Heart right ventricle (tissue), 16 donors: ENCODE measurements at regions not wholly inside any gene's neighbourhood (a gene's known extent, or its start where the extent isn't known, plus 50 kb on each side); places are given as distances from the start of the nearest gene placed in this dataset.
"Not testable (repeated sequence)": the region's sequence is repeated elsewhere in the genome, so short reads cannot be mapped to it uniquely, and the experiment has no call there.

Experiments
- ATAC-seq, 8 donors: fragments of 200-7000 bp; cut with Tn5 transposase; one replicate each; pipeline ENCODE4 v1.9.1; 2020; ENCODE audit warnings: mild to moderate bottlenecking in 8 of 8, moderate library complexity in 8 of 8, moderate number of reproducible peaks in 1 of 8
- DNase-seq, 2 donors: peaks; one replicate each; pipeline ENCODE4 v3.0.0-alpha.2; 2020
- H3K27ac ChIP-seq, 10 donors: fragments of 200-600 bp; sonication (generic) in 2 of 10; one replicate each; pipeline versions ENCODE4 v1.5.0 to v1.8.0; 2020 to 2022; ENCODE audit warnings: mild to moderate bottlenecking in 3 of 10
- H3K27me3 ChIP-seq, 7 donors: fragments of 200-600 bp; one replicate each; pipeline ENCODE4 v1.8.0; 2021 to 2022; ENCODE audit warnings: mild to moderate bottlenecking in 2 of 7
- H3K36me3 ChIP-seq, 9 donors: fragments of 200-600 bp; sonication (generic) in 1 of 9; one replicate each; pipeline versions ENCODE4 v1.5.0 to v1.8.0; 2020 to 2022; ENCODE audit warnings: mild to moderate bottlenecking in 2 of 9
- H3K4me1 ChIP-seq, 9 donors: fragments of 200-600 bp; sonication (generic) in 1 of 9; one replicate each; pipeline versions ENCODE4 v1.5.0 to v1.8.0; 2020 to 2022; ENCODE audit warnings: mild to moderate bottlenecking in 4 of 9
- H3K4me3 ChIP-seq, 10 donors: fragments of 200-600 bp; sonication (generic) in 2 of 10; one replicate each; pipeline versions ENCODE4 v1.5.0 to v1.8.0; 2020 to 2022; ENCODE audit warnings: mild to moderate bottlenecking in 7 of 10, moderate library complexity in 2 of 10
- H3K9me3 ChIP-seq, 11 donors: fragments of 200-600 bp in 10 of 11; sonication (generic) in 2 of 11; one replicate each; pipeline versions ENCODE4 v1.5.0 to v1.8.0; 2013 to 2022; ENCODE audit warnings: mild to moderate bottlenecking in 2 of 11, control low read depth in 1 of 11, moderate library complexity in 1 of 11
- WGBS, 2 donors: extraction: QIAGEN DNeasy Blood & Tissue Kit; methylation state at CpG; one replicate each; pipeline ENCODE4 v1.1.7; 2013; ENCODE audit warnings: inconsistent platforms in 1 of 2; 5-methylcytosine and 5-hydroxymethylcytosine counted together
- intact Hi-C, 10 donors: fragments of 100-400 bp; cut with DNase I; formaldehyde crosslinking; loops; one replicate each; pipeline versions ENCODE4 v1.11.1 to v1.14.2; 2022
- TF ChIP-seq, protein P1 (sequence below), 9 donors: fragments of 200-600 bp; sonication (generic) in 2 of 9; IDR thresholded peaks; one replicate each; pipeline versions ENCODE4 v1.5.0 to v1.8.0; 2021 to 2022; ENCODE audit warnings: antibody characterized with exemption in 9 of 9, mild to moderate bottlenecking in 5 of 9, moderate library complexity in 1 of 9
- donor health status: Arrhythmogenic right ventricular cardiomyopathy.
- donor health status: ischemic (EF 13 %, LVEDD 7.1; RV severe dilation, severe dysfunction).
- donor health status: healthy with polysubstance abuse.
- donor health status: DM: no; HTN: yes; CAD: no.
- donor health status: DM: no; HTN: no; CAD: no.
- donor health status: ischemic (EF 25% LVEDD 6.9; RV normal size, moderate dysfunction).
- donor health status: ischemic (EF 25% LVEDD 5.7; RV mildly dilated, moderate dysfunction).
- donor health status: healthy.
- donor health status: DM: yes; HTN: yes; CAD: no.
- donor health status: Ischemic cardiomyopathy.
- donor health status: ischemic (EF 35%, LVEDD 5.7; RV mildly dilated, moderate dysfunction).
- donor health status: nonischemic (EF 11% LVEDD 7.7; RV severe dilation, severe dysfunction).
- donor health status: DM: yes; HTN: yes; CAD: no.
- donor health status: PGD.
- donor health status: ischemic (EF 29% LVEDD 5.4; RV normal size, mild dysfunction).
- donor health status: nonischemic (EF 23%, LVEDD 6.1; RV moderate dilation, normal function).

- Histone ChIP-seq H3K4me1 (peaks cover 10 to 81% (median 59%) of the 10 kb centered on the region in 9 donors), H3K9me3 (no peaks in the 10 kb centered on the region), H3K27ac (no peak overlapping the region), H3K27me3 (no peaks in the 10 kb centered on the region), H3K4me3 (no peak overlapping the region), H3K36me3 (no peaks in the 10 kb centered on the region)
- TF ChIP-seq, protein P1, sequence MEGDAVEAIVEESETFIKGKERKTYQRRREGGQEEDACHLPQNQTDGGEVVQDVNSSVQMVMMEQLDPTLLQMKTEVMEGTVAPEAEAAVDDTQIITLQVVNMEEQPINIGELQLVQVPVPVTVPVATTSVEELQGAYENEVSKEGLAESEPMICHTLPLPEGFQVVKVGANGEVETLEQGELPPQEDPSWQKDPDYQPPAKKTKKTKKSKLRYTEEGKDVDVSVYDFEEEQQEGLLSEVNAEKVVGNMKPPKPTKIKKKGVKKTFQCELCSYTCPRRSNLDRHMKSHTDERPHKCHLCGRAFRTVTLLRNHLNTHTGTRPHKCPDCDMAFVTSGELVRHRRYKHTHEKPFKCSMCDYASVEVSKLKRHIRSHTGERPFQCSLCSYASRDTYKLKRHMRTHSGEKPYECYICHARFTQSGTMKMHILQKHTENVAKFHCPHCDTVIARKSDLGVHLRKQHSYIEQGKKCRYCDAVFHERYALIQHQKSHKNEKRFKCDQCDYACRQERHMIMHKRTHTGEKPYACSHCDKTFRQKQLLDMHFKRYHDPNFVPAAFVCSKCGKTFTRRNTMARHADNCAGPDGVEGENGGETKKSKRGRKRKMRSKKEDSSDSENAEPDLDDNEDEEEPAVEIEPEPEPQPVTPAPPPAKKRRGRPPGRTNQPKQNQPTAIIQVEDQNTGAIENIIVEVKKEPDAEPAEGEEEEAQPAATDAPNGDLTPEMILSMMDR (IDR thresholded peaks at IDR 0.05), result no peak
- DNase-seq (no peak), ATAC-seq (no peak)
- intact Hi-C loops, result no loop called here
- 30 to 63% methylated on average over 2 of the region's 2 CpGs for WGBS, 2 donors
Measured at GRCh38 chr9:110093417-110093816, 114.5 kb downstream of the C9orf152 start.

- no peak overlapping the region for H3K4me3 ChIP-seq
- peaks cover 8 to 81% (median 59%) of the 10 kb centered on the region in 9 donors for H3K4me1 ChIP-seq
- 88 to 93% methylated on average over 4 of the region's 4 CpGs for WGBS, 2 donors
- no peaks in the 10 kb centered on the region for H3K36me3 ChIP-seq
- H3K27me3 ChIP-seq, result no peaks in the 10 kb centered on the region
- no peaks in the 10 kb centered on the region for H3K9me3 ChIP-seq
- intact Hi-C loops, result no loop called here
- ATAC-seq, result peak in 1 of 8 donors; percentile 34
- no peak for DNase-seq
- no peak overlapping the region for H3K27ac ChIP-seq
- TF ChIP-seq, protein P1 (IDR thresholded peaks at IDR 0.05), result no peak
Measured at GRCh38 chr9:110093871-110094270, 114.1 kb downstream of the C9orf152 start.

- Histone ChIP-seq H3K9me3 (no peaks in the 10 kb centered on the region), H3K36me3 (no peaks in the 10 kb centered on the region), H3K4me3 (no peak overlapping the region), H3K27me3 (no peaks in the 10 kb centered on the region), H3K4me1 (peaks cover 7 to 81% (median 59%) of the 10 kb centered on the region in 9 donors), H3K27ac (peak overlapping the region in 7 of 10 donors; percentile 3 to 48 (median 17))
- peak in 2 of 8 donors; percentile 5 to 29 for ATAC-seq
- no peak for DNase-seq
- 66 to 71% methylated on average over 2 of the region's 2 CpGs for WGBS, 2 donors
- TF ChIP-seq, protein P1 (IDR thresholded peaks at IDR 0.05), result no peak
- intact Hi-C loops, result no loop called here
Measured at GRCh38 chr9:110095161-110095595, 112.8 kb downstream of the C9orf152 start.

- TF ChIP-seq, protein P1 (IDR thresholded peaks at IDR 0.05), result no peak
Measured at GRCh38 chr9:110095776-110096175, 112.2 kb downstream of the C9orf152 start.

GRCh38 chr9:110096674-110097073 is 111.3 kb downstream of the C9orf152 start:
- ATAC-seq, H3K9me3 ChIP-seq, H3K4me3 ChIP-seq, DNase-seq, H3K27me3 ChIP-seq, H3K36me3 ChIP-seq, intact Hi-C loops: not testable (repeated sequence)
- peaks cover 14 to 87% (median 66%) of the 10 kb centered on the region in 9 donors for H3K4me1 ChIP-seq
- peak overlapping the region in 1 of 10 donors; percentile 38 for H3K27ac ChIP-seq
- 66 to 71% methylated on average over 3 of the region's 3 CpGs for WGBS, 2 donors

More at GRCh38 chr9:110095776-110096175, 112.2 kb downstream of the C9orf152 start:
- intact Hi-C loops, result no loop called here
- Histone ChIP-seq H3K9me3 (no peaks in the 10 kb centered on the region), H3K4me1 (peaks cover 7 to 81% (median 59%) of the 10 kb centered on the region in 9 donors), H3K36me3 (no peaks in the 10 kb centered on the region), H3K27ac (peak overlapping the region in 4 of 10 donors; percentile 10 to 48 (median 28)), H3K4me3 (no peak overlapping the region), H3K27me3 (no peaks in the 10 kb centered on the region)
- 80 to 85% methylated on average over 2 of the region's 2 CpGs for WGBS, 2 donors
- no peak for DNase-seq
- peak in 4 of 8 donors; percentile 31 to 56 (median 37) for ATAC-seq
